SU-DHL-6 (cell line): ENCODE measurements at regions not wholly inside any gene's neighbourhood (a gene's known extent, or its start where the extent isn't known, plus 50 kb on each side); places are given as distances from the start of the nearest gene placed in this dataset.

Source experiments
- H2AFZ ChIP-seq: fragments of 200-600 bp; sonication (generic); 2 replicates; pipeline ENCODE4 v1.6.1; 2014; ENCODE audit warnings: low read depth, mild to moderate bottlenecking, moderate library complexity, mixed read lengths, antibody characterized with exemption, low read length; ENCODE audit not compliant: severe bottlenecking
- H3F3A ChIP-seq: fragments of 200-600 bp; shearing (Covaris generic); 2 replicates; pipeline ENCODE4 v1.6.0; 2016; ENCODE audit warnings: antibody characterized with exemption, mild to moderate bottlenecking; ENCODE audit not compliant: insufficient read depth
- H3K27ac ChIP-seq: fragments of 200-600 bp; sonication (generic); 2 replicates; pipeline ENCODE4 v1.5.1; 2016; ENCODE audit warnings: low read depth, mild to moderate bottlenecking, low read length, moderate library complexity, mixed read lengths
- H3K27me3 ChIP-seq: fragments of 200-600 bp; sonication (generic), shearing (Covaris generic); 2 replicates; pipeline ENCODE4 v1.6.0; 2014; ENCODE audit warnings: mild to moderate bottlenecking, low read length
- H3K36me3 ChIP-seq: fragments of 200-600 bp; sonication (generic); 2 replicates; pipeline ENCODE4 v1.6.1; 2014; ENCODE audit warnings: mild to moderate bottlenecking, low read length, mixed read lengths
- H3K4me2 ChIP-seq: fragments of 300-600, 200-600 bp; shearing (Covaris generic), sonication (generic); 2 replicates; pipeline ENCODE4 v1.6.0; 2014; ENCODE audit warnings: low read length, low read depth, mild to moderate bottlenecking; ENCODE audit not compliant: poor library complexity, severe bottlenecking
- H3K4me3 ChIP-seq: fragments of 200-600 bp; sonication (generic); 2 replicates; pipeline ENCODE4 v1.5.1; 2014; ENCODE audit warnings: antibody characterized with exemption, low read length, mild to moderate bottlenecking, mixed read lengths; ENCODE audit not compliant: insufficient read depth, poor library complexity, severe bottlenecking
- H3K79me2 ChIP-seq: fragments of 200-600 bp; sonication (generic); 2 replicates; pipeline ENCODE4 v1.6.1; 2014; ENCODE audit warnings: mild to moderate bottlenecking, low read length, moderate library complexity; ENCODE audit not compliant: insufficient read depth
- H3K9ac ChIP-seq: fragments of 200-600 bp; sonication (generic); 2 replicates; pipeline ENCODE4 v1.7.0; 2014; ENCODE audit warnings: mild to moderate bottlenecking, low read length
- H3K9me2 ChIP-seq: fragments of 200-600 bp; sonication (generic); replicated peaks from 2 replicates; pipeline ENCODE4 v1.6.1; 2014; ENCODE audit warnings: low read length; ENCODE audit not compliant: insufficient read depth
- H3K9me3 ChIP-seq: fragments of 200-600 bp; sonication (generic); 2 replicates; pipeline ENCODE4 v1.6.1; 2014; ENCODE audit warnings: low read length, mixed read lengths; ENCODE audit not compliant: insufficient read depth
- H4K20me1 ChIP-seq: fragments of 200-600 bp; sonication (generic); 2 replicates; pipeline ENCODE4 v1.6.1; 2014; ENCODE audit warnings: low read depth, mild to moderate bottlenecking, antibody characterized with exemption, low read length, moderate library complexity, mixed read lengths
- CTCF ChIP-seq: fragments of 200-600 bp; sonication (generic); IDR thresholded peaks from one replicate; pipeline ENCODE4 v1.5.1; 2017; ENCODE audit warnings: antibody characterized with exemption, mild to moderate bottlenecking, low read length, moderate library complexity; ENCODE audit not compliant: insufficient read depth, poor library complexity, severe bottlenecking
- EZH2phosphoT487 ChIP-seq: fragments of 200-600 bp; sonication (generic), shearing (Covaris generic); conservative IDR thresholded peaks from 2 replicates; pipeline ENCODE4 v1.6.1; 2018; ENCODE audit warnings: mild to moderate bottlenecking, antibody characterized with exemption, low read length, moderate library complexity, mixed read lengths

GRCh38 chr2:8418721-8419120 lies 263.1 kb upstream of the ID2 start:
- Histone ChIP-seq H3K27ac (no peak overlapping the region), H3K27me3 (no peaks in the 10 kb centered on the region)

GRCh38 chr2:8421658-8422449 lies 260.0 kb upstream of the ID2 start:
- Histone ChIP-seq H4K20me1 (no peaks in the 10 kb centered on the region), H3K27ac (no peak overlapping the region), H3K9me2 (no peaks in the 10 kb centered on the region), H3K27me3 (no peaks in the 10 kb centered on the region), H3K4me3 (no peak overlapping the region), H3K9ac (no peak overlapping the region), H3K4me2 (no peak overlapping the region), H3F3A (no peaks in the 10 kb centered on the region), H3K9me3 (no peaks in the 10 kb centered on the region), H3K79me2 (no peaks in the 10 kb centered on the region), H3K36me3 (no peaks in the 10 kb centered on the region), H2AFZ (no peak overlapping the region)
- TF ChIP-seq CTCF (no peak), EZH2phosphoT487 (no peak)

More at GRCh38 chr2:8418721-8419120, 263.1 kb upstream of the ID2 start:
- Histone ChIP-seq H3K9ac (no peak overlapping the region), H4K20me1 (no peaks in the 10 kb centered on the region), H2AFZ (no peak overlapping the region), H3K4me2 (no peak overlapping the region), H3K9me3 (no peaks in the 10 kb centered on the region), H3K36me3 (no peaks in the 10 kb centered on the region), H3F3A (no peaks in the 10 kb centered on the region), H3K9me2 (no peaks in the 10 kb centered on the region), H3K79me2 (no peaks in the 10 kb centered on the region), H3K4me3 (no peak overlapping the region)
- TF ChIP-seq CTCF: no peak
- no peak for TF ChIP-seq EZH2phosphoT487

GRCh38 chr2:8422450-8422800 lies 259.4 kb upstream of the ID2 start:
- Histone ChIP-seq H3K27me3 (no peaks in the 10 kb centered on the region), H3K9me3 (no peaks in the 10 kb centered on the region), H3K27ac (no peak overlapping the region), H2AFZ (no peak overlapping the region), H3K79me2 (no peaks in the 10 kb centered on the region), H3F3A (no peaks in the 10 kb centered on the region), H3K36me3 (no peaks in the 10 kb centered on the region), H3K4me2 (no peak overlapping the region), H3K9me2 (no peaks in the 10 kb centered on the region), H3K4me3 (no peak overlapping the region), H4K20me1 (no peaks in the 10 kb centered on the region), H3K9ac (no peak overlapping the region)
- TF ChIP-seq CTCF (no peak), EZH2phosphoT487 (no peak)
